K562 (cell line): ENCODE measurements at regions not wholly inside any gene's neighbourhood (a gene's known extent, or its start where the extent isn't known, plus 50 kb on each side); places are given as distances from the start of the nearest gene placed in this dataset.

Experiments used
- ATAC-seq: fragments of 200-7000 bp; cut with Tn5 transposase; 3 replicates; pipeline ENCODE4 v1.9.1; 2020; ENCODE audit warnings: moderate library complexity
- BruUV-seq: library from RNA; stranded (reverse); fragments of 400-500 nt; replicated peaks from 2 replicates; lab custom pipeline; 2021; lab: Mats Ljungman, UMichigan
- CTCF ChIA-PET: fragments of 300-600 bp; formaldehyde crosslinking; extraction: SDS; loops from one replicate; lab custom pipeline; 2021; ENCODE audit warnings: low intra/inter-chr PET ratio; lab: Yijun Ruan, JAX
- POLR2A ChIA-PET: fragments of 300-600, 350-650 bp; sonication (Branson Sonifier 250); formaldehyde crosslinking; extraction: SDS; loops from one replicate; lab custom pipeline; 2021; ENCODE audit warnings: antibody characterized with exemption, inconsistent platforms; lab: Yijun Ruan, JAX
- DNase-seq, 4 experiments: peaks; one replicate each; pipeline versions ENCODE4 v3.0.0 to v3.0.0-alpha.2; 2011 to 2018; ENCODE audit warnings: low spot score in 3 of 4, mixed read lengths in 3 of 4; ENCODE audit errors: extremely low read depth in 1 of 4
- FAIRE-seq: peaks from 2 replicates; lab custom pipeline; 2011; peaks lifted over from hg19 to GRCh38; lab: Jason Lieb, UNC
- H2AFZ ChIP-seq: 2 replicates; pipeline ENCODE4 v1.6.0; 2011; ENCODE audit warnings: low read depth, low read length, control low read depth, inconsistent platforms
- H3K27ac ChIP-seq: fragments of 200-600 bp; 3 replicates; pipeline ENCODE4 v1.8.0; 2011; ENCODE audit warnings: low read depth, mild to moderate bottlenecking, control low read depth, inconsistent platforms, low read length, moderate library complexity, mixed read lengths; ENCODE audit errors: extremely low read depth
- H3K27me3 ChIP-seq, 2 experiments: fragments of 300-600 bp in 1 of 2; 2 replicates in 1 of 2; 3 replicates in 1 of 2; pipeline versions ENCODE4 v1.6.0 to v1.8.0; 2011; ENCODE audit warnings: inconsistent platforms in 2 of 2, low read length in 2 of 2, mild to moderate bottlenecking in 1 of 2, mixed read lengths in 1 of 2, moderate library complexity in 1 of 2; ENCODE audit not compliant: control insufficient read depth in 2 of 2, insufficient read depth in 2 of 2
- H3K36me3 ChIP-seq: fragments of 300-600 bp; 3 replicates; pipeline ENCODE4 v1.8.0; 2011; ENCODE audit warnings: mild to moderate bottlenecking, low read length, inconsistent platforms; ENCODE audit not compliant: control insufficient read depth, insufficient read depth
- H3K4me1 ChIP-seq, 2 experiments: fragments of 200-600 bp in 1 of 2; replicated peaks in 1 of 2; 2 replicates in 1 of 2; 3 replicates in 1 of 2; pipeline versions ENCODE4 v1.5.1 to v1.8.0; 2011; ENCODE audit warnings: inconsistent platforms in 2 of 2, low read length in 2 of 2, mild to moderate bottlenecking in 1 of 2, mixed read lengths in 1 of 2, moderate library complexity in 1 of 2; ENCODE audit not compliant: control insufficient read depth in 2 of 2, insufficient read depth in 2 of 2
- H3K4me2 ChIP-seq: 2 replicates; pipeline ENCODE4 v1.6.1; 2011; ENCODE audit warnings: low read length, control low read depth, inconsistent platforms, mixed read lengths; ENCODE audit not compliant: insufficient read depth
- H3K4me3 ChIP-seq: fragments of 200-600 bp; sonication (generic), shearing (Covaris generic); 2 replicates; pipeline ENCODE4 v1.5.1; 2016; ENCODE audit warnings: control low read depth, inconsistent platforms
- H3K79me2 ChIP-seq: fragments of 200-600 bp; 3 replicates; pipeline ENCODE4 v1.8.0; 2011; ENCODE audit warnings: low read length, inconsistent platforms; ENCODE audit not compliant: control insufficient read depth, insufficient read depth
- H3K9ac ChIP-seq, 2 experiments: 2 replicates each; pipeline versions ENCODE4 v1.6.0 to v1.6.1; 2011; ENCODE audit warnings: low read depth in 2 of 2, low read length in 2 of 2, control low read depth in 1 of 2, inconsistent platforms in 1 of 2, mild to moderate bottlenecking in 1 of 2, mixed read lengths in 1 of 2; ENCODE audit not compliant: insufficient read depth in 1 of 2
- H3K9me1 ChIP-seq: one replicate; pipeline ENCODE4 v1.6.0; 2011; ENCODE audit warnings: inconsistent platforms, mild to moderate bottlenecking, low read length, moderate library complexity; ENCODE audit not compliant: control insufficient read depth, insufficient read depth
- H3K9me3 ChIP-seq: replicated peaks from 2 replicates; pipeline ENCODE4 v1.5.1; 2011; ENCODE audit warnings: low read depth, low read length, inconsistent platforms; ENCODE audit not compliant: control insufficient read depth, insufficient read depth
- H4K20me1 ChIP-seq: replicated peaks from 2 replicates; pipeline ENCODE4 v1.6.1; 2011; ENCODE audit warnings: low read length, inconsistent platforms, mixed read lengths; ENCODE audit not compliant: control insufficient read depth, insufficient read depth
- DDX20 ChIP-seq: fragments of 450-650 bp; IDR thresholded peaks from 2 replicates; pipeline ENCODE4 v1.6.1; 2016; ENCODE audit warnings: missing genetic modification characterization, low read depth, mild to moderate bottlenecking, missing compliant biosample characterization, moderate library complexity
- EWSR1 ChIP-seq: fragments of 450-650 bp; IDR thresholded peaks from 2 replicates; pipeline ENCODE4 v1.6.1; 2018; ENCODE audit warnings: borderline replicate concordance, mild to moderate bottlenecking, low read depth, moderate library complexity; ENCODE audit not compliant: partially characterized antibody
- GABPB1 ChIP-seq: sonication (generic); formaldehyde crosslinking; IDR thresholded peaks from 2 replicates; pipeline ENCODE4 v1.8.0; 2022; ENCODE audit warnings: mild to moderate bottlenecking, missing genetic modification reagents
- GTF2A2 ChIP-seq: IDR thresholded peaks from 2 replicates; pipeline ENCODE4 v1.6.1; 2016; ENCODE audit warnings: mild to moderate bottlenecking, missing genetic modification characterization, missing compliant biosample characterization
- HOXB6 ChIP-seq: fragments of 250-450 bp; sonication (Bioruptor Pico); IDR thresholded peaks from 2 replicates; pipeline ENCODE4 v1.5.1; 2022; ENCODE audit warnings: mild to moderate bottlenecking, borderline replicate concordance
- MED1 ChIP-seq: sonication (generic); formaldehyde crosslinking; IDR thresholded peaks from 2 replicates; pipeline ENCODE4 v1.8.1; 2023; ENCODE audit warnings: missing genetic modification reagents, borderline replicate concordance
- NCOA1 ChIP-seq: fragments of 450-650 bp; IDR thresholded peaks from 2 replicates; pipeline ENCODE4 v1.6.1; 2016; ENCODE audit warnings: low read depth
- POLR2G ChIP-seq: fragments of 200-400 bp; formaldehyde crosslinking; IDR thresholded peaks from 2 replicates; pipeline ENCODE4 v1.6.1; 2017; ENCODE audit warnings: low read depth, mild to moderate bottlenecking, antibody characterized with exemption, low read length, moderate library complexity
- RFX1 ChIP-seq: fragments of 450-650 bp; IDR thresholded peaks from 2 replicates; pipeline ENCODE4 v1.6.1; 2016; ENCODE audit warnings: mild to moderate bottlenecking, moderate library complexity
- SETDB1 ChIP-seq: IDR thresholded peaks from one replicate; pipeline ENCODE4 v1.6.1; 2012; ENCODE audit warnings: low read length, control low read depth, inconsistent platforms
- SMAD1 ChIP-seq: fragments of 150-350 bp; IDR thresholded peaks from 2 replicates; pipeline ENCODE4 v1.6.1; 2014; ENCODE audit warnings: low read length, low read depth; ENCODE audit not compliant: partially characterized antibody
- ZNF12 ChIP-seq: sonication (generic); formaldehyde crosslinking; IDR thresholded peaks from 2 replicates; pipeline ENCODE4 v1.4.0; 2020; ENCODE audit warnings: mild to moderate bottlenecking, missing genetic modification reagents
- ZNF143 ChIP-seq: sonication (generic); formaldehyde crosslinking; IDR thresholded peaks from 2 replicates; pipeline ENCODE4 v1.9.0; 2022; ENCODE audit warnings: mild to moderate bottlenecking, missing genetic modification reagents
- ZNF324 ChIP-seq: fragments of 250-450 bp; sonication (Bioruptor Pico); IDR thresholded peaks from 2 replicates; pipeline ENCODE4 v1.4.0; 2020; ENCODE audit warnings: mild to moderate bottlenecking
- ZNF41 ChIP-seq: fragments of 250-450 bp; sonication (Bioruptor Pico); conservative IDR thresholded peaks from 2 replicates; pipeline ENCODE4 v1.4.0; 2020; ENCODE audit warnings: mild to moderate bottlenecking
- ZSCAN29 ChIP-seq: fragments of 450-650 bp; IDR thresholded peaks from 2 replicates; pipeline ENCODE4 v1.6.1; 2017
- WGBS: fragments of 100-300 bp; shearing (Covaris generic); methylation state at CpG from one replicate; pipeline ENCODE4 v1.1.6; 2016; ENCODE audit warnings: low coverage, mixed read lengths; ENCODE audit not compliant: insufficient coverage; ENCODE audit errors: missing lambda C conversion rate; 5-methylcytosine and 5-hydroxymethylcytosine counted together
- in situ Hi-C: fragments of 300-500 bp; cut with MboI; formaldehyde crosslinking; loops from 4 replicates; pipeline ENCODE4 v1.15.0; 2018; ENCODE audit warnings: inconsistent platforms, mixed read lengths
- intact Hi-C: fragments of 100-400 bp; cut with micrococcal nuclease; formaldehyde crosslinking; loops from 2 replicates; pipeline ENCODE4 v1.14.2; 2022
- TF ChIP-seq, protein P1 (sequence below): fragments of 450-650 bp; IDR thresholded peaks from 2 replicates; pipeline ENCODE4 v1.6.1; 2016; ENCODE audit warnings: borderline replicate concordance

DNA sequence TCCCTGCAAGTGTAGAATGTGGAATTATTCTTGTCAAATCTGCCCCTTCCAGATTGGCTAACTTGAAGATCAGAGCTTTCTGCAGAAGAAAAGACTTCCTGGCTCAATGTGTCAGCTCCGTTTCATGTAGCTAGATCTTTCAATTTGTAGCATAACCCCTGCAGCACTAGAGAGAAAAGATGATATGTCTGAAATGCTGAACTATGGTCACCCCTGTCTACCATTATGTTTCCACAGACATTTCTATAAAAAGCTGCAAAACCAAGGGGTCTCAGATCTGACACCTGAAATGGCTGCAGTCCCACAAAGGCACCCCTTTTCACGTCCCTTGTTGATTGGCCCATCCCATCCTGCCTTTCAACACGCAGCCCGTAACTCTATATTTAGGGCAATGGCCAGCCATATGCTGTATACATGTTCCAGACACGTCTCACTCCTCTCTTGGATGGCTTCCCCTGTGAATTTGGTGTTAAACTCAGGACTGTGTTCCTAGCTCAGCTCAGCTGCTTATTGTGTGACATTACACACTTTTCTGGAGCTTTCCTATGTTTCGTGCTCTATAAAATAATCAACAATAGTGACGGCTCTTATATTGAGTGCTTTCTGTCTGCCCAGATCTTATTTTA is 648.6 kb upstream of the CELF2 start:
- Histone ChIP-seq H2AFZ (no peak overlapping the region), H3K9me1 (no peaks in the 10 kb centered on the region), H3K27ac (no peak overlapping the region), H3K4me3 (no peak overlapping the region), H3K4me2 (no peak overlapping the region), H3K9ac (no peak overlapping the region), H3K9me3 (no peaks in the 10 kb centered on the region), H3K79me2 (no peaks in the 10 kb centered on the region), H3K36me3 (no peaks in the 10 kb centered on the region), H3K27me3 (no peaks in the 10 kb centered on the region), H3K4me1 (no peaks in the 10 kb centered on the region), H4K20me1 (no peaks in the 10 kb centered on the region)
- CTCF ChIA-PET = no interaction called here
- under 1% methylated on average over 7 of the region's 7 CpGs for WGBS
- no TSS peak for BruUV-seq
- no peak for DNase-seq
- no peak for ATAC-seq
- FAIRE-seq = no peak
- intact Hi-C loops = no loop called here
- in situ Hi-C loops = no loop called here
- TF ChIP-seq SETDB1 (no peak), ZNF143 (no peak), NCOA1 (no peak), ZNF41 (no peak), DDX20 (tag) (no peak), RFX1 (no peak)
- POLR2A ChIA-PET = no interaction called here

DNA sequence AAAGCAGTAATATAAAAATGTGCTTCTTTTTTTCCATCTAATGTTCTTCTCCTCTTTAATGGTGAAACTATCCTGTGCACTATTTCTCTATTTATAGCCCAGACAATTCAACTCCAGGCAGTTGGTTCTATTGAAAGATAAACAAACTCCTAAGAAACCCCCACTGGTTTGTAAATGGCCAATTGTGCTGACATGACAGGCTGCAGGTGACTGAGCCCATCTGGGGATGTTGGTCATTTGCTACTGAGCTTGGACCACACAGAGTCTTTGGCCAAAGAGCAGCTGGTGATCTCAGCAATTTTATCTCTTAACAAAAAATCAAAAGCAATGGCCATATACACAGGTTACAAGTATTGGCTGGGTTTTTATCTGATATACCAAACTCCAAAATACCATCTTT is 631.8 kb upstream of the CELF2 start:
- no peaks in the 10 kb centered on the region for H3K9me1 ChIP-seq
- H3K36me3 ChIP-seq = no peaks in the 10 kb centered on the region
- no peak for FAIRE-seq
- H3K9ac ChIP-seq = no peak overlapping the region
- BruUV-seq = no TSS peak
- intact Hi-C loops = no loop called here
- ChIA-PET CTCF (no interaction called here), POLR2A (no interaction called here)
- H3K27ac ChIP-seq = no peak overlapping the region
- H3K27me3 ChIP-seq = no peaks in the 10 kb centered on the region
- no peak overlapping the region for H3K4me3 ChIP-seq
- in situ Hi-C loops = no loop called here
- no peaks in the 10 kb centered on the region for H3K79me2 ChIP-seq
- no peak for DNase-seq
- H3K9me3 ChIP-seq = no peaks in the 10 kb centered on the region
- no peak overlapping the region for H2AFZ ChIP-seq
- no peak overlapping the region for H3K4me2 ChIP-seq
- ATAC-seq = no peak
- no peaks in the 10 kb centered on the region for H3K4me1 ChIP-seq
- H4K20me1 ChIP-seq = no peaks in the 10 kb centered on the region
- TF ChIP-seq GABPB1 = no peak
- no peak for TF ChIP-seq SMAD1
- TF ChIP-seq MED1 = no peak
- TF ChIP-seq ZNF324 (CRISPR knock-in tag) = no peak
- TF ChIP-seq GTF2A2 = no peak
- TF ChIP-seq HOXB6 (CRISPR knock-in tag) = no peak
- TF ChIP-seq, protein P1, sequence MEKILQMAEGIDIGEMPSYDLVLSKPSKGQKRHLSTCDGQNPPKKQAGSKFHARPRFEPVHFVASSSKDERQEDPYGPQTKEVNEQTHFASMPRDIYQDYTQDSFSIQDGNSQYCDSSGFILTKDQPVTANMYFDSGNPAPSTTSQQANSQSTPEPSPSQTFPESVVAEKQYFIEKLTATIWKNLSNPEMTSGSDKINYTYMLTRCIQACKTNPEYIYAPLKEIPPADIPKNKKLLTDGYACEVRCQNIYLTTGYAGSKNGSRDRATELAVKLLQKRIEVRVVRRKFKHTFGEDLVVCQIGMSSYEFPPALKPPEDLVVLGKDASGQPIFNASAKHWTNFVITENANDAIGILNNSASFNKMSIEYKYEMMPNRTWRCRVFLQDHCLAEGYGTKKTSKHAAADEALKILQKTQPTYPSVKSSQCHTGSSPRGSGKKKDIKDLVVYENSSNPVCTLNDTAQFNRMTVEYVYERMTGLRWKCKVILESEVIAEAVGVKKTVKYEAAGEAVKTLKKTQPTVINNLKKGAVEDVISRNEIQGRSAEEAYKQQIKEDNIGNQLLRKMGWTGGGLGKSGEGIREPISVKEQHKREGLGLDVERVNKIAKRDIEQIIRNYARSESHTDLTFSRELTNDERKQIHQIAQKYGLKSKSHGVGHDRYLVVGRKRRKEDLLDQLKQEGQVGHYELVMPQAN = no peak
- no peak for TF ChIP-seq EWSR1
- no peak for TF ChIP-seq ZNF12 (CRISPR knock-in tag)
- no peak for TF ChIP-seq POLR2G
- no peak for TF ChIP-seq ZSCAN29
